SU-DHL-6 (cell line): ENCODE measurements at regions not wholly inside any gene's neighbourhood (a gene's known extent, or its start where the extent isn't known, plus 50 kb on each side); places are given as distances from the start of the nearest gene placed in this dataset.

Source experiments
- H2AFZ ChIP-seq: fragments of 200-600 bp; sonication (generic); 2 replicates; pipeline ENCODE4 v1.6.1; 2014; ENCODE audit warnings: low read depth, mild to moderate bottlenecking, moderate library complexity, mixed read lengths, antibody characterized with exemption, low read length; ENCODE audit not compliant: severe bottlenecking
- H3F3A ChIP-seq: fragments of 200-600 bp; shearing (Covaris generic); 2 replicates; pipeline ENCODE4 v1.6.0; 2016; ENCODE audit warnings: antibody characterized with exemption, mild to moderate bottlenecking; ENCODE audit not compliant: insufficient read depth
- H3K27ac ChIP-seq: fragments of 200-600 bp; sonication (generic); 2 replicates; pipeline ENCODE4 v1.5.1; 2016; ENCODE audit warnings: low read depth, mild to moderate bottlenecking, low read length, moderate library complexity, mixed read lengths
- H3K27me3 ChIP-seq: fragments of 200-600 bp; sonication (generic), shearing (Covaris generic); 2 replicates; pipeline ENCODE4 v1.6.0; 2014; ENCODE audit warnings: mild to moderate bottlenecking, low read length
- H3K36me3 ChIP-seq: fragments of 200-600 bp; sonication (generic); 2 replicates; pipeline ENCODE4 v1.6.1; 2014; ENCODE audit warnings: mild to moderate bottlenecking, low read length, mixed read lengths
- H3K4me2 ChIP-seq: fragments of 300-600, 200-600 bp; shearing (Covaris generic), sonication (generic); 2 replicates; pipeline ENCODE4 v1.6.0; 2014; ENCODE audit warnings: low read length, low read depth, mild to moderate bottlenecking; ENCODE audit not compliant: poor library complexity, severe bottlenecking
- H3K4me3 ChIP-seq: fragments of 200-600 bp; sonication (generic); 2 replicates; pipeline ENCODE4 v1.5.1; 2014; ENCODE audit warnings: antibody characterized with exemption, low read length, mild to moderate bottlenecking, mixed read lengths; ENCODE audit not compliant: insufficient read depth, poor library complexity, severe bottlenecking
- H3K79me2 ChIP-seq: fragments of 200-600 bp; sonication (generic); 2 replicates; pipeline ENCODE4 v1.6.1; 2014; ENCODE audit warnings: mild to moderate bottlenecking, low read length, moderate library complexity; ENCODE audit not compliant: insufficient read depth
- H3K9ac ChIP-seq: fragments of 200-600 bp; sonication (generic); 2 replicates; pipeline ENCODE4 v1.7.0; 2014; ENCODE audit warnings: mild to moderate bottlenecking, low read length
- H3K9me2 ChIP-seq: fragments of 200-600 bp; sonication (generic); replicated peaks from 2 replicates; pipeline ENCODE4 v1.6.1; 2014; ENCODE audit warnings: low read length; ENCODE audit not compliant: insufficient read depth
- H3K9me3 ChIP-seq: fragments of 200-600 bp; sonication (generic); 2 replicates; pipeline ENCODE4 v1.6.1; 2014; ENCODE audit warnings: low read length, mixed read lengths; ENCODE audit not compliant: insufficient read depth
- H4K20me1 ChIP-seq: fragments of 200-600 bp; sonication (generic); 2 replicates; pipeline ENCODE4 v1.6.1; 2014; ENCODE audit warnings: low read depth, mild to moderate bottlenecking, antibody characterized with exemption, low read length, moderate library complexity, mixed read lengths
- EZH2phosphoT487 ChIP-seq: fragments of 200-600 bp; sonication (generic), shearing (Covaris generic); conservative IDR thresholded peaks from 2 replicates; pipeline ENCODE4 v1.6.1; 2018; ENCODE audit warnings: mild to moderate bottlenecking, antibody characterized with exemption, low read length, moderate library complexity, mixed read lengths
- TF ChIP-seq, protein P1 (sequence below): fragments of 200-600 bp; sonication (generic); IDR thresholded peaks from one replicate; pipeline ENCODE4 v1.5.1; 2017; ENCODE audit warnings: antibody characterized with exemption, mild to moderate bottlenecking, low read length, moderate library complexity; ENCODE audit not compliant: insufficient read depth, poor library complexity, severe bottlenecking

DNA sequence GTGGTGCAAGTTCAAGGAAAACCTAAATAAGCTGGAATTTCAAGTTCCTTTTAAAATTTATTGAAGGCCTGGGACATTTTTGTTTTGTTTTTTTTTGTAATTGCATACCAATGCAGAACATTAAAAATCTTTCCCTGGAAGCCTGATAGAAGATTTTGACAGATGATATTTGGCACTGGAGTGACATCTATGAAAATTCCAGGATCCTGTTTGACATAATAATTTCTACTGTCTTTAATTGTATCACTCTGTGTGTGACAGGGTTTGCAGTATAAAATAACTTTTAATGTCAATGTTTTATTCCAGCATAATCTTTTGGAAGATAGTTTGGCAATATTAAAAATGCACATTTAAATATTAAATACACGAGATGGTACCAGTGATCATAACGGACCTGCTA, 514.2 kb upstream of the ACO1 start:
- Histone ChIP-seq H3K4me3 (no peak overlapping the region), H4K20me1 (no peaks in the 10 kb centered on the region), H3K27ac (no peak overlapping the region), H3F3A (no peaks in the 10 kb centered on the region), H3K27me3 (no peaks in the 10 kb centered on the region), H2AFZ (no peak overlapping the region), H3K4me2 (no peak overlapping the region), H3K9me2 (no peaks in the 10 kb centered on the region), H3K79me2 (no peaks in the 10 kb centered on the region), H3K36me3 (no peaks in the 10 kb centered on the region), H3K9ac (no peak overlapping the region), H3K9me3 (no peaks in the 10 kb centered on the region)
- TF ChIP-seq EZH2phosphoT487 = no peak
- TF ChIP-seq, protein P1, sequence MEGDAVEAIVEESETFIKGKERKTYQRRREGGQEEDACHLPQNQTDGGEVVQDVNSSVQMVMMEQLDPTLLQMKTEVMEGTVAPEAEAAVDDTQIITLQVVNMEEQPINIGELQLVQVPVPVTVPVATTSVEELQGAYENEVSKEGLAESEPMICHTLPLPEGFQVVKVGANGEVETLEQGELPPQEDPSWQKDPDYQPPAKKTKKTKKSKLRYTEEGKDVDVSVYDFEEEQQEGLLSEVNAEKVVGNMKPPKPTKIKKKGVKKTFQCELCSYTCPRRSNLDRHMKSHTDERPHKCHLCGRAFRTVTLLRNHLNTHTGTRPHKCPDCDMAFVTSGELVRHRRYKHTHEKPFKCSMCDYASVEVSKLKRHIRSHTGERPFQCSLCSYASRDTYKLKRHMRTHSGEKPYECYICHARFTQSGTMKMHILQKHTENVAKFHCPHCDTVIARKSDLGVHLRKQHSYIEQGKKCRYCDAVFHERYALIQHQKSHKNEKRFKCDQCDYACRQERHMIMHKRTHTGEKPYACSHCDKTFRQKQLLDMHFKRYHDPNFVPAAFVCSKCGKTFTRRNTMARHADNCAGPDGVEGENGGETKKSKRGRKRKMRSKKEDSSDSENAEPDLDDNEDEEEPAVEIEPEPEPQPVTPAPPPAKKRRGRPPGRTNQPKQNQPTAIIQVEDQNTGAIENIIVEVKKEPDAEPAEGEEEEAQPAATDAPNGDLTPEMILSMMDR = no peak

DNA sequence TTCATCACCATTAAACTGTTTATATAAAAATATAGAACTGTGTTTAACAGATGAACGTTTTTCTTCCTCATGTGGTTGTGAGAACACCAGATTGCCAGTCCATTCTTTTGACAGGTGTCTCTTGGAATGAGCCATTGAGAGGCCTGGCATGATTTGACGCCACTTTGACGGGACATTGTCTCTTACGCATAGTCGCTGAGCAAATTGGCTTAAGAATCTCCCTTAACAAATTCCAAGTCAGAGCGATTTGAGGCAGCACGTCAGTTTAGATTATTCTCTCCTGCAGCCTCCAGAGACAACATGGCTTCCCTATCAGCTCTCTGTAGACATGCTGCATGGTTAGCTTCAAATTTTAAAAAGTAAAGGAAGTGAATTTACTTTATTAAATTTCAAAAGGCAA, 510.7 kb upstream of the ACO1 start:
- no peaks in the 10 kb centered on the region for H3K27me3 ChIP-seq
- no peak overlapping the region for H2AFZ ChIP-seq
- no peak for TF ChIP-seq EZH2phosphoT487
- TF ChIP-seq, protein P1 = no peak

DNA sequence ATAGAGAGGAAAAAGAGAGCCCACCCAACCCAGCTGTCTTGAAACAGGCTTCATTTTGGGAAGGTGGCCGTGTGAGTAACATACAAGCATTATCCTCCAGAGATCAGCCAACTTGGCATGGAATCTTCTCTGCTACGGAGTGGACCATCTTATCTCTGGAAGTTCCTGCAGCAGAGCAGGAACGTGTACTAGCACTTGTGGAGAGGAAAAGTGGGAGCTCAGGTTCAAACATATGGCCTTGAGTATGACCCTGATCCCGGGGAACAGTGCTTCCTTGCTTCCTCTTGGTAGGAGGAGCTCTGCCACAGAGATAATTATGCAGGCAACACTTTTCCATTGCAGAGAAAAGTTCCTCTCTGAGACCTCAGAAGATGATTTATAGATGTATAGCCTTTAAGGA, 490.4 kb upstream of the ACO1 start:
- Histone ChIP-seq H3K4me3 (no peak overlapping the region), H3F3A (no peaks in the 10 kb centered on the region), H3K79me2 (no peaks in the 10 kb centered on the region), H4K20me1 (no peaks in the 10 kb centered on the region), H3K9me3 (no peaks in the 10 kb centered on the region), H2AFZ (no peak overlapping the region), H3K27me3 (no peaks in the 10 kb centered on the region), H3K9me2 (no peaks in the 10 kb centered on the region), H3K4me2 (no peak overlapping the region), H3K27ac (no peak overlapping the region), H3K9ac (no peak overlapping the region), H3K36me3 (no peaks in the 10 kb centered on the region)
- no peak for TF ChIP-seq EZH2phosphoT487
- TF ChIP-seq, protein P1 = no peak

More for the DNA sequence above, 510.7 kb upstream of the ACO1 start:
- Histone ChIP-seq H3F3A (no peaks in the 10 kb centered on the region), H3K27ac (no peak overlapping the region), H3K4me3 (no peak overlapping the region), H3K4me2 (no peak overlapping the region), H4K20me1 (no peaks in the 10 kb centered on the region; the same call in 1 of the 2 replicates), H3K36me3 (no peaks in the 10 kb centered on the region; the same call in 1 of the 2 replicates), H3K79me2 (no peaks in the 10 kb centered on the region), H3K9me2 (no peaks in the 10 kb centered on the region), H3K9ac (no peak overlapping the region), H3K9me3 (no peaks in the 10 kb centered on the region)
